Endothelial cell of umbilical vein (primary cell): ENCODE measurements at regions not wholly inside any gene's neighbourhood (a gene's known extent, or its start where the extent isn't known, plus 50 kb on each side); places are given as distances from the start of the nearest gene placed in this dataset.

Experiments used
- FOS ChIP-seq: IDR thresholded peaks from 2 replicates; pipeline ENCODE4 v1.6.1; 2011; ENCODE audit warnings: mild to moderate bottlenecking, low read length, moderate library complexity, borderline replicate concordance; ENCODE audit not compliant: insufficient read depth
- JUN ChIP-seq: IDR thresholded peaks from 2 replicates; pipeline ENCODE4 v1.6.1; 2011; ENCODE audit warnings: borderline replicate concordance, low read depth; ENCODE audit not compliant: insufficient read length, insufficient read depth
- POLR2A ChIP-seq: IDR thresholded peaks from 2 replicates; pipeline ENCODE4 v1.6.1; 2012; ENCODE audit warnings: low read depth, mild to moderate bottlenecking, control low read depth, low read length
- POLR2AphosphoS5 ChIP-seq: IDR thresholded peaks from 2 replicates; pipeline ENCODE4 v1.6.1; 2012; ENCODE audit warnings: low read depth, mild to moderate bottlenecking, control low read depth, low read length, moderate library complexity; ENCODE audit not compliant: insufficient read depth
- TF ChIP-seq, protein P1 (sequence below), 2 donors: IDR thresholded peaks; 1 replicate in 1 of 2; 2 replicates in 1 of 2; pipeline ENCODE4 v1.5.1; 2011; ENCODE audit warnings: low read length in 2 of 2, mild to moderate bottlenecking in 2 of 2, moderate library complexity in 2 of 2, control low read depth in 1 of 2, inconsistent platforms in 1 of 2, low read depth in 1 of 2; ENCODE audit not compliant: insufficient read depth in 1 of 2; ENCODE audit errors: extremely low read depth in 1 of 2

DNA sequence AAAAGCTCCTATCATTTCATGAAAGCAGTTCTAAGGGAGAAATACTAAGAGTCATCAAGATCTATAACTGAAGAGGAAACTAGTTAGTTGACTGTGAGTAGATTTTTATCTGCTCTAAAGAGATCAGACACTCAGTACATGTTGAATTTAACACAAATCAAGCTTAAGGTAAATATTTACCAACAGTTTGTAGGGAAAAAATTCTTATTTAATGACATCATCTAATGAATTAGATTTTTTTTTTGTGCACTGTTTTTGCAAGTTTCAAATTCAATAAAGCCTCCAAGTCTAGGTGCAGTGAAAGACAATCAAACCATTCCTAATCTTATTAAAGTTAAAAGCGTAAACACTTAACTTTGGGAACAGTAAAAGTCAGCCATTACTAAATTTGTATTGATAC is 93.0 kb upstream of the PRKD1 start:
- TF ChIP-seq, protein P1, sequence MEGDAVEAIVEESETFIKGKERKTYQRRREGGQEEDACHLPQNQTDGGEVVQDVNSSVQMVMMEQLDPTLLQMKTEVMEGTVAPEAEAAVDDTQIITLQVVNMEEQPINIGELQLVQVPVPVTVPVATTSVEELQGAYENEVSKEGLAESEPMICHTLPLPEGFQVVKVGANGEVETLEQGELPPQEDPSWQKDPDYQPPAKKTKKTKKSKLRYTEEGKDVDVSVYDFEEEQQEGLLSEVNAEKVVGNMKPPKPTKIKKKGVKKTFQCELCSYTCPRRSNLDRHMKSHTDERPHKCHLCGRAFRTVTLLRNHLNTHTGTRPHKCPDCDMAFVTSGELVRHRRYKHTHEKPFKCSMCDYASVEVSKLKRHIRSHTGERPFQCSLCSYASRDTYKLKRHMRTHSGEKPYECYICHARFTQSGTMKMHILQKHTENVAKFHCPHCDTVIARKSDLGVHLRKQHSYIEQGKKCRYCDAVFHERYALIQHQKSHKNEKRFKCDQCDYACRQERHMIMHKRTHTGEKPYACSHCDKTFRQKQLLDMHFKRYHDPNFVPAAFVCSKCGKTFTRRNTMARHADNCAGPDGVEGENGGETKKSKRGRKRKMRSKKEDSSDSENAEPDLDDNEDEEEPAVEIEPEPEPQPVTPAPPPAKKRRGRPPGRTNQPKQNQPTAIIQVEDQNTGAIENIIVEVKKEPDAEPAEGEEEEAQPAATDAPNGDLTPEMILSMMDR (IDR thresholded peaks at IDR 0.05; ENCODE audit: extremely low read depth in 1 of 2, insufficient read depth in 1 of 2, low read depth in 1 of 2, low read length in 2 of 2) = no peak
- TF ChIP-seq POLR2A (no peak), JUN (no peak), POLR2AphosphoS5 (no peak), FOS (no peak)
